HEK293 (cell line): ENCODE measurements at regions not wholly inside any gene's neighbourhood (a gene's known extent, or its start where the extent isn't known, plus 50 kb on each side); places are given as distances from the start of the nearest gene placed in this dataset.

Experiments used
- CTCF ChIA-PET: fragments of 350-600 bp; formaldehyde crosslinking; extraction: SDS; loops from one replicate; lab custom pipeline; 2021; ENCODE audit warnings: antibody characterized with exemption; lab: Yijun Ruan, JAX
- POLR2A ChIA-PET: fragments of 300-600 bp; formaldehyde crosslinking; extraction: SDS; loops from one replicate; lab custom pipeline; 2020; ENCODE audit warnings: antibody characterized with exemption, inconsistent platforms; lab: Yijun Ruan, JAX
- H3K27ac ChIP-seq: fragments of 200-500 bp; sonication (Bioruptor generic); 2 replicates; pipeline ENCODE4 v1.5.1; 2014; ENCODE audit warnings: low read depth, low read length, control low read depth, inconsistent platforms; ENCODE audit errors: extremely low read depth
- H3K36me3 ChIP-seq, 2 experiments: fragments of 200-500 bp in 1 of 2; sonication (Bioruptor generic) in 1 of 2; 1 replicate in 1 of 2; 2 replicates in 1 of 2; pipeline ENCODE4 v1.5.1; 2014 to 2017; ENCODE audit warnings: inconsistent platforms in 2 of 2, low read length in 2 of 2; ENCODE audit not compliant: control insufficient read depth in 2 of 2, insufficient read depth in 1 of 2
- H3K4me1 ChIP-seq: fragments of 200-500 bp; sonication (Bioruptor generic); 2 replicates; pipeline ENCODE4 v1.5.1; 2014; ENCODE audit warnings: mild to moderate bottlenecking, low read length, inconsistent platforms; ENCODE audit not compliant: control insufficient read depth, insufficient read depth
- H3K4me3 ChIP-seq: 2 replicates; pipeline ENCODE4 v1.5.1; 2011; ENCODE audit warnings: low read depth, mild to moderate bottlenecking, control low read depth, low read length, moderate library complexity
- H3K9me3 ChIP-seq: fragments of 200-500 bp; sonication (Bioruptor generic); 2 replicates; pipeline ENCODE4 v1.5.1; 2014; ENCODE audit warnings: low read depth, low read length, inconsistent platforms; ENCODE audit not compliant: control insufficient read depth, insufficient read depth
- EGR2 ChIP-seq: fragments of 450-650 bp; formaldehyde crosslinking; IDR thresholded peaks from 2 replicates; pipeline ENCODE4 v1.5.1; 2016; ENCODE audit warnings: low read depth, missing biosample characterization, missing genetic modification characterization
- MEIS1 ChIP-seq: sonication (generic); formaldehyde crosslinking; IDR thresholded peaks from 2 replicates; pipeline ENCODE4 v1.8.1; 2022; ENCODE audit warnings: missing genetic modification reagents, mild to moderate bottlenecking, borderline replicate concordance
- SCRT2 ChIP-seq: fragments of 450-650 bp; formaldehyde crosslinking; IDR thresholded peaks from 2 replicates; pipeline ENCODE4 v1.5.1; 2016; ENCODE audit warnings: missing biosample characterization, missing genetic modification characterization
- TCF7L2 ChIP-seq: IDR thresholded peaks from 2 replicates; pipeline ENCODE4 v1.6.1; 2011; ENCODE audit warnings: low read depth, mild to moderate bottlenecking, inconsistent platforms, low read length, moderate library complexity, borderline replicate concordance
- ZBTB17 ChIP-seq: fragments of 450-650 bp; formaldehyde crosslinking; IDR thresholded peaks from 2 replicates; pipeline ENCODE4 v1.5.1; 2016; ENCODE audit warnings: missing biosample characterization, missing genetic modification characterization
- ZBTB20 ChIP-seq: fragments of 450-650 bp; formaldehyde crosslinking; IDR thresholded peaks from 2 replicates; pipeline ENCODE4 v1.5.1; 2016; ENCODE audit warnings: missing biosample characterization, missing genetic modification characterization
- ZEB2 ChIP-seq: fragments of 450-650 bp; formaldehyde crosslinking; IDR thresholded peaks from 2 replicates; pipeline ENCODE4 v1.5.1; 2016; ENCODE audit warnings: missing biosample characterization, missing genetic modification characterization
- ZFHX2 ChIP-seq: fragments of 450-650 bp; formaldehyde crosslinking; conservative IDR thresholded peaks from 2 replicates; pipeline ENCODE4 v1.5.1; 2016; ENCODE audit warnings: missing biosample characterization, missing genetic modification characterization
- ZNF10 ChIP-seq: fragments of 450-650 bp; formaldehyde crosslinking; IDR thresholded peaks from 2 replicates; pipeline ENCODE4 v1.5.1; 2017; ENCODE audit warnings: missing biosample characterization, missing genetic modification characterization
- ZNF16 ChIP-seq: fragments of 450-650 bp; formaldehyde crosslinking; IDR thresholded peaks from 2 replicates; pipeline ENCODE4 v1.5.1; 2016; ENCODE audit warnings: low read depth, missing biosample characterization, missing genetic modification characterization
- ZNF174 ChIP-seq: fragments of 450-650 bp; formaldehyde crosslinking; IDR thresholded peaks from 2 replicates; pipeline ENCODE4 v1.5.0; 2017; ENCODE audit warnings: missing biosample characterization, mild to moderate bottlenecking, missing genetic modification characterization
- ZNF223 ChIP-seq: fragments of 450-650 bp; formaldehyde crosslinking; IDR thresholded peaks from 2 replicates; pipeline ENCODE4 v1.5.1; 2016; ENCODE audit warnings: missing biosample characterization, missing genetic modification characterization
- ZNF350 ChIP-seq: fragments of 450-650 bp; formaldehyde crosslinking; IDR thresholded peaks from 2 replicates; pipeline ENCODE4 v1.5.0; 2017; ENCODE audit warnings: missing biosample characterization, mild to moderate bottlenecking, missing genetic modification characterization
- ZNF404 ChIP-seq: fragments of 450-650 bp; formaldehyde crosslinking; IDR thresholded peaks from 2 replicates; pipeline ENCODE4 v1.5.1; 2017; ENCODE audit warnings: missing biosample characterization, missing genetic modification characterization
- ZNF433 ChIP-seq: fragments of 450-650 bp; formaldehyde crosslinking; IDR thresholded peaks from 2 replicates; pipeline ENCODE4 v1.5.1; 2016; ENCODE audit warnings: missing biosample characterization, missing genetic modification characterization, low read depth
- ZNF585B ChIP-seq: fragments of 450-650 bp; formaldehyde crosslinking; IDR thresholded peaks from 2 replicates; pipeline ENCODE4 v1.5.1; 2016; ENCODE audit warnings: missing biosample characterization, missing genetic modification characterization
- ZNF664 ChIP-seq: fragments of 450-650 bp; formaldehyde crosslinking; IDR thresholded peaks from 2 replicates; pipeline ENCODE4 v1.5.1; 2016; ENCODE audit warnings: missing biosample characterization, missing genetic modification characterization
- TF ChIP-seq, protein P1 (sequence below): fragments of 450-650 bp; IDR thresholded peaks from 2 replicates; pipeline ENCODE4 v1.5.1; 2018; ENCODE audit warnings: missing biosample characterization, missing genetic modification characterization
- TF ChIP-seq, protein P2 (sequence below): fragments of 450-650 bp; formaldehyde crosslinking; IDR thresholded peaks from 2 replicates; pipeline ENCODE4 v1.5.1; 2016; ENCODE audit warnings: missing biosample characterization, missing genetic modification characterization
- TF ChIP-seq, protein P3 (sequence below): fragments of 450-650 bp; formaldehyde crosslinking; IDR thresholded peaks from 2 replicates; pipeline ENCODE4 v1.5.1; 2016; ENCODE audit warnings: missing biosample characterization, missing genetic modification characterization
- TF ChIP-seq, protein P4 (sequence below): fragments of 450-650 bp; formaldehyde crosslinking; conservative IDR thresholded peaks from 2 replicates; pipeline ENCODE4 v1.5.1; 2016; ENCODE audit warnings: low read depth, missing biosample characterization, missing genetic modification characterization
- TF ChIP-seq, protein P5 (sequence below): fragments of 450-650 bp; formaldehyde crosslinking; optimal IDR thresholded peaks from 2 replicates; pipeline ENCODE3; 2016; ENCODE audit warnings: missing biosample characterization, mild to moderate bottlenecking, missing genetic modification characterization
- TF ChIP-seq, protein P6 (sequence below): fragments of 450-650 bp; formaldehyde crosslinking; IDR thresholded peaks from 2 replicates; pipeline ENCODE4 v1.5.1; 2016; ENCODE audit warnings: missing biosample characterization, missing genetic modification characterization

DNA sequence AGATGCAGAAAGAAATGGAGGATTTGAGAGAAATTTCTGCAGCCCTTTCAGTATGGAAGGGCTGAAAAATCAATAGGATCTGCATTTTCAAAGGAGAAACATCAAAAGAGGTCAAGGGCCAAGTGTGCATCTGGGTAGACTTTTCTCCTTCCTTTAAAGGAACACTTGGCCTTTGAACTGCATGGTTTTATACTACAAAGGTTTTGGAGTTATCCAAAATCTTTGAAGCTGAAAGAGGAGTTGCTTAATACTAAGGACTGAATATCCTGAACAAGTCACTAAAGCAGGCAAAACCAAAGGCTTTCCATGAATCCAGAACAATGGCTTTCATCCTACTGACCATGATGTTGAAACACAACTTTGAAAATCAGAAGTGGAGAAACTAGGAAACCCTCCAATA, 553.7 kb upstream of the LMCD1 start (continued):
- TF ChIP-seq, protein P1, sequence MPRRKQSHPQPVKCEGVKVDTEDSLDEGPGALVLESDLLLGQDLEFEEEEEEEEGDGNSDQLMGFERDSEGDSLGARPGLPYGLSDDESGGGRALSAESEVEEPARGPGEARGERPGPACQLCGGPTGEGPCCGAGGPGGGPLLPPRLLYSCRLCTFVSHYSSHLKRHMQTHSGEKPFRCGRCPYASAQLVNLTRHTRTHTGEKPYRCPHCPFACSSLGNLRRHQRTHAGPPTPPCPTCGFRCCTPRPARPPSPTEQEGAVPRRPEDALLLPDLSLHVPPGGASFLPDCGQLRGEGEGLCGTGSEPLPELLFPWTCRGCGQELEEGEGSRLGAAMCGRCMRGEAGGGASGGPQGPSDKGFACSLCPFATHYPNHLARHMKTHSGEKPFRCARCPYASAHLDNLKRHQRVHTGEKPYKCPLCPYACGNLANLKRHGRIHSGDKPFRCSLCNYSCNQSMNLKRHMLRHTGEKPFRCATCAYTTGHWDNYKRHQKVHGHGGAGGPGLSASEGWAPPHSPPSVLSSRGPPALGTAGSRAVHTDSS (tag by site-specific recombination) = no peak
- TF ChIP-seq ZNF223 (tag by site-specific recombination) = no peak

DNA sequence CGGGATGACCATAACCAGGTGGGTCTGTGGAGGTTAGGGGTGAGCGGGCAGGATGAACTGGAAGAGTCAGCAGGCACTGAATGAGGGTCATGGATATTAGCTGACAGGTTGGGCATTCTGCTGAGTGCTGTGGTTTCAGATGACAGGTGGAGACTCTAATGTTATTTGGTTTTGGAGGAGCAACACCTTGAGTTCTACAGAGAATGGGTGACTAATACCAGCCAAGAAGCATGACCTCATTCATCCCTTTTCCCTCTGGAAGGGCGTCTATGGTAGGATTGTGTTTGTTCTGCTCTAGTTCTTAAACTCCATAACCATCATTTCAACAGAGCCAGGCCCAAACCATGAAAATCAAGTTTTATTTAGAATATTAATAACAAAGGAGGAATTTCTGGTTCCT, 550.7 kb upstream of the LMCD1 start:
- Histone ChIP-seq H3K4me3 (no peak overlapping the region), H3K4me1 (no peaks in the 10 kb centered on the region), H3K27ac (no peak overlapping the region), H3K9me3 (no peaks in the 10 kb centered on the region), H3K36me3 (no peaks in the 10 kb centered on the region)
- POLR2A ChIA-PET = no interaction called here
- CTCF ChIA-PET = interaction anchor here (0.5 kb wide), 1 partner anchor 291 kb away, joined by 3 read pairs; no protein-coding TSS in a partner anchor
- no peak for TF ChIP-seq ZNF404
- TF ChIP-seq MEIS1 (CRISPR knock-in tag) = no peak
- TF ChIP-seq SCRT2 (tag by site-specific recombination) = peak; percentile 47
- TF ChIP-seq ZNF174 = no peak
- TF ChIP-seq ZBTB20 (tag by site-specific recombination) = no peak
- no peak for TF ChIP-seq ZEB2
- TF ChIP-seq, protein P2, sequence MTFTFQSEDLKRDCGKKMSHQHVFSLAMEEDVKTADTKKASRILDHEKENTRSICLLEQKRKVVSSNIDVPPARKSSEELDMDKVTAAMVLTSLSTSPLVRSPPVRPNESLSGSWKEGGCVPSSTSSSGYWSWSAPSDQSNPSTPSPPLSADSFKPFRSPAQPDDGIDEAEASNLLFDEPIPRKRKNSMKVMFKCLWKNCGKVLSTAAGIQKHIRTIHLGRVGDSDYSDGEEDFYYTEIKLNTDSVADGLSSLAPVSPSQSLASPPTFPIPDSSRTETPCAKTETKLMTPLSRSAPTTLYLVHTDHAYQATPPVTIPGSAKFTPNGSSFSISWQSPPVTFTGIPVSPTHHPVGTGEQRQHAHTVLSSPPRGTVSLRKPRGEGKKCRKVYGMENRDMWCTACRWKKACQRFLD (tag by site-specific recombination) = no peak
- no peak for TF ChIP-seq TCF7L2

DNA sequence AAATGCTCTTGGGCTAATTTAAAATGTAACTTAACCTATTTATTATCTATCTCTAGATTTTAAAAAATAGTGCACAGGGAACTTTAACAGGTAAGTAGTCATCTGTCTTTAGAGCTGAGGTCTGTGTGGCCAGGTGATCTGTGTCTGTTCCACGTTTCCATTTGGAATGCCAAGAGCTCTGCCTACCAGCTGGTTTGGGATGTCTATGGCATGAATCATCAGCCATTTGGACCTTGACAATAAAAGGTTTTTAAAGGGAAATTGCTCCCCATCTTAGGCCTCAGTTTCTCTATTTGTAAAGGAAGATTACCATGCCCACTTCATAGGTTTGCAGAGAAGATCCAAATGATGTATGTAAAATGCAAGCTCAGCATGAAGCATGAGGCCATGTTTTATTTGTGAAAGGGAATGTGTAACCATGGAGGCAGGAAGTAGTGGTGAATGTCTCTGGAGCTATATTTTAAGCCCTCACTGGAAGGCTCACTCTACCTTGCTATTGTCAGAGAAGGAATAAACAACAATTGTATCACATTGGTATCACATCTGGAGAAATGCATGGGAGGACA, 548.1 kb upstream of the LMCD1 start:
- no peaks in the 10 kb centered on the region for H3K4me1 ChIP-seq
- H3K4me3 ChIP-seq = no peak overlapping the region
- no peak overlapping the region for H3K27ac ChIP-seq
- POLR2A ChIA-PET = no interaction called here
- H3K36me3 ChIP-seq = no peaks in the 10 kb centered on the region
- no peaks in the 10 kb centered on the region for H3K9me3 ChIP-seq
- CTCF ChIA-PET = interaction anchor here (0.7 kb wide), 2 partner anchors 393 to 859 kb away, joined by 3 read pairs; no protein-coding TSS in a partner anchor
- TF ChIP-seq EGR2 (tag by site-specific recombination) = no peak
- TF ChIP-seq ZFHX2 (tag by site-specific recombination) = no peak
- TF ChIP-seq, protein P3, sequence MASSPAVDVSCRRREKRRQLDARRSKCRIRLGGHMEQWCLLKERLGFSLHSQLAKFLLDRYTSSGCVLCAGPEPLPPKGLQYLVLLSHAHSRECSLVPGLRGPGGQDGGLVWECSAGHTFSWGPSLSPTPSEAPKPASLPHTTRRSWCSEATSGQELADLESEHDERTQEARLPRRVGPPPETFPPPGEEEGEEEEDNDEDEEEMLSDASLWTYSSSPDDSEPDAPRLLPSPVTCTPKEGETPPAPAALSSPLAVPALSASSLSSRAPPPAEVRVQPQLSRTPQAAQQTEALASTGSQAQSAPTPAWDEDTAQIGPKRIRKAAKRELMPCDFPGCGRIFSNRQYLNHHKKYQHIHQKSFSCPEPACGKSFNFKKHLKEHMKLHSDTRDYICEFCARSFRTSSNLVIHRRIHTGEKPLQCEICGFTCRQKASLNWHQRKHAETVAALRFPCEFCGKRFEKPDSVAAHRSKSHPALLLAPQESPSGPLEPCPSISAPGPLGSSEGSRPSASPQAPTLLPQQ = no peak
- TF ChIP-seq, protein P4, sequence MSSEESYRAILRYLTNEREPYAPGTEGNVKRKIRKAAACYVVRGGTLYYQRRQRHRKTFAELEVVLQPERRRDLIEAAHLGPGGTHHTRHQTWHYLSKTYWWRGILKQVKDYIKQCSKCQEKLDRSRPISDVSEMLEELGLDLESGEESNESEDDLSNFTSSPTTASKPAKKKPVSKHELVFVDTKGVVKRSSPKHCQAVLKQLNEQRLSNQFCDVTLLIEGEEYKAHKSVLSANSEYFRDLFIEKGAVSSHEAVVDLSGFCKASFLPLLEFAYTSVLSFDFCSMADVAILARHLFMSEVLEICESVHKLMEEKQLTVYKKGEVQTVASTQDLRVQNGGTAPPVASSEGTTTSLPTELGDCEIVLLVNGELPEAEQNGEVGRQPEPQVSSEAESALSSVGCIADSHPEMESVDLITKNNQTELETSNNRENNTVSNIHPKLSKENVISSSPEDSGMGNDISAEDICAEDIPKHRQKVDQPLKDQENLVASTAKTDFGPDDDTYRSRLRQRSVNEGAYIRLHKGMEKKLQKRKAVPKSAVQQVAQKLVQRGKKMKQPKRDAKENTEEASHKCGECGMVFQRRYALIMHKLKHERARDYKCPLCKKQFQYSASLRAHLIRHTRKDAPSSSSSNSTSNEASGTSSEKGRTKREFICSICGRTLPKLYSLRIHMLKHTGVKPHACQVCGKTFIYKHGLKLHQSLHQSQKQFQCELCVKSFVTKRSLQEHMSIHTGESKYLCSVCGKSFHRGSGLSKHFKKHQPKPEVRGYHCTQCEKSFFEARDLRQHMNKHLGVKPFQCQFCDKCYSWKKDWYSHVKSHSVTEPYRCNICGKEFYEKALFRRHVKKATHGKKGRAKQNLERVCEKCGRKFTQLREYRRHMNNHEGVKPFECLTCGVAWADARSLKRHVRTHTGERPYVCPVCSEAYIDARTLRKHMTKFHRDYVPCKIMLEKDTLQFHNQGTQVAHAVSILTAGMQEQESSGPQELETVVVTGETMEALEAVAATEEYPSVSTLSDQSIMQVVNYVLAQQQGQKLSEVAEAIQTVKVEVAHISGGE (tag by site-specific recombination) = no peak
- TF ChIP-seq ZNF433 = no peak
- TF ChIP-seq ZNF350 (tag by site-specific recombination) = no peak
- TF ChIP-seq ZNF664 (tag by site-specific recombination) = no peak
- TF ChIP-seq, protein P5, sequence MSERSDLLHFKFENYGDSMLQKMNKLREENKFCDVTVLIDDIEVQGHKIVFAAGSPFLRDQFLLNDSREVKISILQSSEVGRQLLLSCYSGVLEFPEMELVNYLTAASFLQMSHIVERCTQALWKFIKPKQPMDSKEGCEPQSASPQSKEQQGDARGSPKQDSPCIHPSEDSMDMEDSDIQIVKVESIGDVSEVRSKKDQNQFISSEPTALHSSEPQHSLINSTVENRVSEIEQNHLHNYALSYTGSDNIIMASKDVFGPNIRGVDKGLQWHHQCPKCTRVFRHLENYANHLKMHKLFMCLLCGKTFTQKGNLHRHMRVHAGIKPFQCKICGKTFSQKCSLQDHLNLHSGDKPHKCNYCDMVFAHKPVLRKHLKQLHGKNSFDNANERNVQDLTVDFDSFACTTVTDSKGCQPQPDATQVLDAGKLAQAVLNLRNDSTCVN = no peak
- TF ChIP-seq ZNF10 (tag by site-specific recombination) = no peak
- no peak for TF ChIP-seq ZNF16 (tag by site-specific recombination)
- no peak for TF ChIP-seq ZBTB17 (tag by site-specific recombination)
- TF ChIP-seq, protein P6, sequence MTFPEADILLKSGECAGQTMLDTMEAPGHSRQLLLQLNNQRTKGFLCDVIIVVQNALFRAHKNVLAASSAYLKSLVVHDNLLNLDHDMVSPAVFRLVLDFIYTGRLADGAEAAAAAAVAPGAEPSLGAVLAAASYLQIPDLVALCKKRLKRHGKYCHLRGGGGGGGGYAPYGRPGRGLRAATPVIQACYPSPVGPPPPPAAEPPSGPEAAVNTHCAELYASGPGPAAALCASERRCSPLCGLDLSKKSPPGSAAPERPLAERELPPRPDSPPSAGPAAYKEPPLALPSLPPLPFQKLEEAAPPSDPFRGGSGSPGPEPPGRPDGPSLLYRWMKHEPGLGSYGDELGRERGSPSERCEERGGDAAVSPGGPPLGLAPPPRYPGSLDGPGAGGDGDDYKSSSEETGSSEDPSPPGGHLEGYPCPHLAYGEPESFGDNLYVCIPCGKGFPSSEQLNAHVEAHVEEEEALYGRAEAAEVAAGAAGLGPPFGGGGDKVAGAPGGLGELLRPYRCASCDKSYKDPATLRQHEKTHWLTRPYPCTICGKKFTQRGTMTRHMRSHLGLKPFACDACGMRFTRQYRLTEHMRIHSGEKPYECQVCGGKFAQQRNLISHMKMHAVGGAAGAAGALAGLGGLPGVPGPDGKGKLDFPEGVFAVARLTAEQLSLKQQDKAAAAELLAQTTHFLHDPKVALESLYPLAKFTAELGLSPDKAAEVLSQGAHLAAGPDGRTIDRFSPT = no peak
- no peak for TF ChIP-seq ZNF585B
